HG02763 (cell line): ENCODE measurements at regions not wholly inside any gene's neighbourhood (a gene's known extent, or its start where the extent isn't known, plus 50 kb on each side); places are given as distances from the start of the nearest gene placed in this dataset.
"Not testable (repeated sequence)": the region's sequence is repeated elsewhere in the genome, so short reads cannot be mapped to it uniquely, and the experiment has no call there.

Experiments used
- ATAC-seq: cut with Tn5 transposase; IDR thresholded peaks from one replicate; pipeline ENCODE4 v1.9.1; 2021; ENCODE audit warnings: mild to moderate bottlenecking, moderate library complexity; ENCODE audit not compliant: unreplicated experiment

DNA sequence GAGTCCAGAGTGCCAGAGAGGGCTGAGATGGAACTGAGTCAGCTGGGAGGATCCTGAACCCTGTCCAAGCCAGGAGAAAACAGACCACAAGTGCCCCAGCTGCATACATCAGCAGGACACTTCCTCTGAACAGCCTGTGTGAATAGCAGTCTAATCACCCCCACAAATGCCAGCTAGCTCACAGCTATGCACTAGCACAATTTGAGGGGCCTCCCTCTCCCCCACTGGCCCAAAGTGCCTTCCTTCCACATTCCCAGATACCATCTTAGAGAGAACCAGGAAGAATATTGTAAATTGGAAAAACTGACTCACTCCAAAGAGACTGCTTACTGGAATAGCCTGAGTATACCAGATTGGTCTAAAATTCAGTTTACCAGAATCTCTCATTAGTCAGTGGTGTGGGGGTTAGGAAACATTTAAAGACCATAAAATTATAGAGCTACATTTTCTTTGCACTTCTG, 292.6 kb upstream of the KLF3 start:
- ATAC-seq: no peak

DNA sequence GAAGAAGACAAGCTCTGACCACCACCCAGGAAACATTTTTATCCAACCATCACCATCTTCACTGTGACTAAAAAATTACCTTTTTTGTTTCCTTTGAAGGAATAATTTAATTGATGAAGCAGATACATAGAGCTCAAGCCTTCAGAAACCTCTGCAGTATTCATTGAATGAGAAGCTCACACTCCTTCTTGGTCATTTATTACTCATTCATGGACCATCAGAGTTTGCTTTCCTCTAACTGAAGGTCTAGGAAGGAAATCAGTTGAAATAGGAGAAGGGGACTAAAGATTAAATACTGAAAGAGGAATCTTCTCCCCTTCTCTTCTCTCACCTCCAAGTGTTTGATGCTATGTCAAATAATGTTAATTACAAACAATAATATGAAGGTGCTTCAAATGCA, 290.6 kb upstream of the KLF3 start:
- no peak for ATAC-seq

DNA sequence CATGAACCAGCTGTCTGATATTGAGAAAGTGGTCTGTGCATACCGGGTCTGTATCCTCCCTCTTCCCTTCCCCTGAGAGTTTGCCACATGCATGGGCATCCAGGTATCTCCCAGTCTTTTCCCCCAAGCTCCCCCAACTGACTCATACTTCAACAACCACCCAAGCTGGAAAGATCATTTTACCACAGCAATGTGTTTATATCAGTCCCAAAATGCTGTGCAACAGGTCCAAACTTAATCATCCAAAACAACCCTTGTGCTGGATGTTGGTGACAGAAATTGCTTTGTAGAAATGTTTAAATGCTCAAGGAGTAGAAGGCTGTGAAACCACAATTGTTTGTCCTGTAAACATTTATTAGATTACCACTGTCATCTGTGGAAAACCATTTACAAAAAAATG, 286.8 kb upstream of the KLF3 start:
- ATAC-seq: no peak

DNA sequence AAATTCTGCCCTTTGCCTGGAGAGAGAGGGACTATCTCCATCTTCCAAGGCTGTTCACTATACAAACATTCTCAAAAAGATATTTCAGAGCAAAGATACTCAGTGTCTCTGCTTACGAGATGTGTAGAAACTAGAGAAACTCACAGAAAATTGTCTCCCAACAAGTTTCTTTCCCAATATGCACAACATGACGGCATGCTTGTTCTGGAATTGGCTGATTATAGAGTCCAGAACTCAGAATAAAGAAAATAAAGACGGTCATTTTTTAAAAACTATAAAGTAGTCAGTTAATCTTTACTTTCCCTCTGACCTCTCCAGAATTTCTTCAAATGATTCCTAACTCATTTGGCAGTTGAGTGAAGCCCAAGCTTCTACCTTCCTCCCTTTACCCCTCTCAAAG, 285.5 kb upstream of the KLF3 start:
- ATAC-seq: no peak

DNA sequence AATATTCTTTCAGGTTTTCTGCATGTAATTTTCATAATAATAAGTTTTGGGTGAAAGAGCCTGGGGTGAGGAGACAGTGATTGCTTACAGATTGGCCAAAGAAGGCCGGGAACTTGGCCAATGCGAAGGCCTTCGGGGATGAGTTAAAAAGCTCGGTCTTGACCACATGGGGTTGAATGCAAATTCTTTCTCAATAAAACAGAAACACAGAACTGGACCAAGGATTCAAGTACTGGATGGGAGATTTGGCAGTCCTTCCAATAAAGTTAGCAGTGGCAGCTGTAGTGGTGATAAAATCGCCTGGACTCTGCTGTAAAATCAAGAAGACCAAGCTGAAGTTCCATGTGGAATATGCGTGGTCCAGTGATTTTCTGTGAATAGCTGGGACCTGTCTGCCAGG, 282.2 kb upstream of the KLF3 start:
- ATAC-seq: no peak

DNA sequence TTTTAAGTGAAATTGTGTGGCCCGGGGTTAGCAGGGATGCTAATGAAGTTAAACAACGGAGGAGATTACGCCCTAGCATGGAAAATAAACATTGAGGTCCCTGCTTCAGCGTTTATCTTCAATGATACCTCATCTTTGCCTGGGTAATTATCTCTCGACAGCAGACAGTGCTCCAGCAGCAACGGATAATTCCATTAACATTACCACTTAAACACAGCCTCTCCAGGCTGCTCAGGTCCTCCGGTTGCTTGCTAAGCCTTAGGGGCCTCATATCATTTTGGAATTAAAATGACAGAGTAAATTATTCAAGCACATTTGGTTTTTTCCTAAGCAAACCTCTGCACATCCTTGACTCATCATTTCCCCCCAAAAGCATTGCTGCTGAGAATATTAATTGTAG, 281.5 kb upstream of the KLF3 start:
- ATAC-seq: no peak

DNA sequence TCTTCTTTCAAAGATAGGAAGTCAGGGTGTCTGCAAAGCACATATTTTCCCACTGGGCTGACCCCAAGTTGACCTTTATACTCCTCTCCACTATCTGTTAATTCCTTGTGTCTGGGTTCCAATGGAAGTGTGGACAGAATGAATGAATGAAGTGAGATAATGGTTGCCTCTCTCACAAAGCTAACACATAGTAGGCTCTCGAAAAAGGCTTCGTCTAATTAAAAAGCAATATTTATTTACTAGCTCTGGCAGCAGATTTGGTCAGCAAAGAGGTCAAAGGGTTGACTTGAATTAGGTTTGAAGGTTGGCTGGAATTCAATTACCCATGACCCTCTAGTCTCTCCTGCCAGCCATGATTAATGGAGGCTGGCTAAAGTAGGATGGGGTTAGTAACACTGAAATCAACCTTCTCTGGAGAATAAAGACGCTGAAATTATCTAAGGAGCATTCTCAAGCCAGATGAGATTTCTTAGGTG, 280.3 kb upstream of the KLF3 start:
- no peak for ATAC-seq

DNA sequence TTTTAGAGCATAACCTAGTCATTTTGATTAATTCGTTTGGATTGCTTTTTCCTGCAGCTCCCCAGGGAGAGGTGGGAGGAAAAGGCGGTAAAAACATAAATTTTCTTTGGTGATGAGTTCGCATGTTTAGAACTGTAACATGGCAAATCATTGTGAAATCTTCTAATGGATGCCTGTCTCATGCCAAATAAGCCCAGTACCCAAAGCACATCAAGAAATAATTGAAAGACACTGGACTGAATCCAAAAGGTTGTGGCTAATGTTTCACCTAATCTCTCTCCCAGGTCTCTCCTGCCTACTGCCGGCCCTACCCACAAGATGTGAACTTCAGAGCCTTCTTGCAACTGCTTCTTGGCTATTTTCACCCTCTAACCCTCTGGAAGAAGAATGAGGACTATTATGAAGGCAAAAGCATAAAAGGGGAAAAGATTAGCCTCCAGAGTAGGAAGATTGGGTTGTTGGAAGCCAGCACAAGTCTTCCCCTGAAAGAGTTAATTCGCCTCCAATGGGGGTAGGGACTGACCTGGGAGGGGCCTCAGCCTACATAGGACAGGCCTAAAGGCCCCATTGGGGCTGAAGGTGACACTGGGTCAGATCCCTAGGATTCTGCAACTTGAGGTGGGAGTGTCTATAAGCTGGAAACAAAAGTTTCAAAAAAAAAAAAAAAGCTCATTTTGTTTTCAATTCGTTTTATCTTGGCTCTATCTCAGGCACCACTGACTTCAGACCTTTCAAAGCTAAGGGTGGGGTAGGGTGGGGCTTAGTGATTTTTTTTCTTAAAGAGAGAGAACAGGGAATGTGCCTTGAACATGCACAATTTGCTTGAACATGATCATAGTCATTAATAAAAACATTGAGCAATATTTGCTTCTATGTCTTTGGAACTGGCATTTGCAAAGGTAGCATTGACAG, 278.6 kb upstream of the KLF3 start:
- ATAC-seq: no peak

DNA sequence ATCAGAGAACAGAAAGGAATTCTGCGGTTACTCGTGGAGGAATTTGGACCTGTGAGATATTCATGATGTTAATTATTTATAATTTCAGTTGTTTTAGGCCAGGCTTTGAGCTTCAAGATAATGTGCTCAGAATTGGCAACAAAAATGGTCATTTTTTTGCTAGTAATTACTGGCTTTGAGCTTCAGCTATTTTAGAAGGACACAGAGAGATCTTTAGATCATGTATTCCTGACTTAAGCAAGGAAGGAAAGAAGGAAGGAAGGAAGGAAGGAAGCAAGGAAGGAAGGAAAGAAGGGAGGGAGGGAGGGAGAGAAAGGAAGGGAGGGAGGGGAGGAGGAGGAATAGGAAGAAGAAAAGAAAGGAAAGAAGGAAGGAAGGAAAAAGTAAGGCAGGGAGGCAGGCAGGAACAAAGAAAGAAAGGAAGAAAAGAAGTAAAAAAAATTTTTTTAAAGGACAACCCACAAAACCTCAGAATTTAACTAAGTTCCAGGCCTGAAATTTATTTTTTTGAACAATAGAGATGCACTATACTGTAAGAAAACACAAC, 277.9 kb upstream of the KLF3 start:
- ATAC-seq: no peak

DNA sequence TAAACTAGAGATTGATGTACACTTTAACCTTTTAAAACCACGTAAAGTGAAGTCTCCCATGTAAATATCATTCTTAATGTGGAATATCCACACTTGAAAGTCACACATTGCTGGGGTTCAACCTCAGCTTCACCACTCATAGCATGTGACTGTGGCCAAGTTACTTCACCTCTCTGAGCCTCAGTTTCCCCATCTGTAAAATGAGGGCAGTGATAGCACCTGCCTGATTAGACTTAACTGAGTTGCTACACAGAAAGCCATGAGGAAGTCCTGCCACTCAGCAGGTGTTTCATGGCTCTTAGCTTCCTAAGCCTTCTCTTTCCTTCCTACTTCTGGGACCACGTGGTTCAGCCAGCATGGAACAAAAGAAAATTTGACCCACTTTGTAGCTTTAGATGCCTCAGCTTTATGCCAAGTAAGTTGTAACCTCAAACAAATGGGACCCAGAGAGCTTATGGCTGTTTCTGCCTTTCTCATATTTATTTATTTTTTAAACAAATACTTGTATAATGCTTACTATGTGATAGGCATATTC, 277.3 kb upstream of the KLF3 start:
- ATAC-seq: no peak

DNA sequence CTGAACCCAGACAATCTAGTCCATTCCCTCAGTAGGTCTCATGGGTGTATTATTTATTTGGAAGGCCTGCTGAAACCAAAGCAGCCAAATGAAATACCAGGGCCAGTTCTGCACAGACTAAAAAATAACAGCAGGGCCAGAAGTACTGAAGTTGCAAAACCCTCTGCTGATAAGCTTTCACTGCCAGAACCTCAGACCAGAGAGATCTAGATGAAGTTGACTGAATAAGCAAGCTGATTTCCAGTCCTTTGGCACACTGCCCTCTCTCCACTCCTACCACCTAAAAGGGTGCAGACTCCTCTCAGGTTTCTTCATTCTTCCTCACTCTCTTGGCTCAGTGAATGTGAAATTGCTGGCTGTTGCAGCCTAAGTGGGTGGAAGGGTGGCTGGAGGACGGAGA, 276.7 kb upstream of the KLF3 start:
- no peak for ATAC-seq

DNA sequence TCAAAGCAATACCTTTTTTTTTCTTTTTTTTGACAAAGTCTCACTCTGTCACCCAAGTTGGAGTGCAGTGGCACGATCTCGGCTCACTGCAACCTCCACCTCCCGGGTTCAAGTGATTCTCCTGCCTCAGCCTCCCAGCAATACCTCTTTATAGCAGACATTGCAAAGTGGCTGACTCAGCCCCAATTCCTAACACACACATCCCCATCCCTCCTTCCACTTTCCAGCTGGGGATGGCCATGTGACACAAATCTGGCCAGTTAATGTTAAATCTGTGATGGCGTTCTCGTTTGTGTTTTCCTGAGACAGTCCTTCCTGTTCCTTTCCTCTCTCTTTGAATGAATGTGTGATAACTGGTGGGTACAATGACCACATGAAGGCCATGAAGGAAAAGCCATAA, 276.2 kb upstream of the KLF3 start:
- no peak for ATAC-seq

DNA sequence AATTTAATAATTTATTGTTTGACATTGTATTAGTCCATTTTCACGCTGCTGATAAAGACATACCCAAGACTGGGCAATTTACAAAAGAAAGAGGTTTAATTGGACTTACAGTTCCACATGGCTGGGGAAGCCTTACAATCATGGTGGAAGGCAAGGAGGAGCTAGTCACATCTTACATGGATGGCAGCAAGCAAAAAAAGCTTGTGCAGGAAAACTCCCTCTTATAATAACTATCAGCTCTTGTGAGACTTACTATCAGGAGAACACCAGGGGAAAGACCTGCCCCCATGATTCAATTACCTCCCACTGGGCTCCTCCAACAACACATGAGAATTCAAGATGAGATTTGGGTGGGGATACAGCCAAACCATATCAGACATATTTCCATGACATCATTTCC, 275.1 kb upstream of the KLF3 start:
- not testable (repeated sequence) for ATAC-seq

DNA sequence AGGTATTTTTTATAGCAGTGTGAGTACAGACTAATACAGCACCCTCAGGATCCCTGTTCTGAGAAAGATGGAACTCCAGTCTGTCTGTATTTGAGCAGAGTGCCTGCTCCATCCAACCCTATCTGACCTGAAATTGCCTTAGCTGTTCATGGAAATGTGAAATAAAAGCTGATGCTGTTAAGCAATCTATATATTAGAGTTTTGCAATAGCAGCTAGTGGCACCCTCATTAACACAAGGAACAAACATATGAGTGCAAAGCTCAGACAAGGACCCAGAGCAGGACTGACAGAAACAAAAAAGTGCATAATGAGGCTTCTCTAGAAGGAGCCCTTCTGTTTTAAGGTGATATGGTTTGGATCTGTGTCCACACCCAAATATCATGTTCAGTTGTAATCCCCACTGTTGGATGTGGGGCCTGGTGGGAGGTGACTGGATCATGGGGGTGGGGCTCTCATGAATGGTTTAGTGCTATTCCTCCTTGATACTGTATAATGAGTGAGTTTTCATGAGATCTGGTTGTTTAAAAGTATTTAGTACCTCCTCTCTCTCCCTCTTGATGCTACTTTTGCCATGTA, 272.9 kb upstream of the KLF3 start:
- ATAC-seq: no peak

DNA sequence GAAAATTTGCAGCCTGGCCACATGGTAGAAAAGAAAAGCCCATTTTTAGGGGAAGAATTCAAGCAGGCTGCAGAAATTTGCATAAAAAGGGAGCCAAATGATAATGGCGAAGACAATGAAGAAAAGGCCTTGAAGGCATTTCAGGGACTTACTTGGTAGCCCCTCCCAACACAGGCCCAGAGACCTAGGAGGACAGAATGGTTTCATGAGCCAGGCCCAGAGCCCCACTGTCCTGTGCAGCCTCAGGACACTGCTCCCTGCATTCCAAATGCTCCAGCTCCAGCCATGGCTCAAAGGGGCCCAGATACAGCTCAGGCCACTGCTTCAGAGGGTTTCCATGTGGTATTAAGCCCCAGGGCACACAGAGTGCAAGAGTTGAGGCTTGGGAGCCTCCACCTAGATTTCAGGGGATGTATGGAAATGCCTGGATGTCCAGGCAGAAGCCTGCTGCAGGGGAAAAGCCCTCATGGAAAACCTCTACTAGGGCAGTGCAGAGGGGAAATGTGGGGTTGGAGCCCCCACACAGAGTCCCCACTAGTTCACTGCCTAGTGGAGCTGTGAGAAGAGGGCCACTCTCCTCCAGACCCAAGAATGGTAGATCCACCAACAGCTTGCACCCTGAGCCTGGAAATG, 271.7 kb upstream of the KLF3 start:
- no peak for ATAC-seq

DNA sequence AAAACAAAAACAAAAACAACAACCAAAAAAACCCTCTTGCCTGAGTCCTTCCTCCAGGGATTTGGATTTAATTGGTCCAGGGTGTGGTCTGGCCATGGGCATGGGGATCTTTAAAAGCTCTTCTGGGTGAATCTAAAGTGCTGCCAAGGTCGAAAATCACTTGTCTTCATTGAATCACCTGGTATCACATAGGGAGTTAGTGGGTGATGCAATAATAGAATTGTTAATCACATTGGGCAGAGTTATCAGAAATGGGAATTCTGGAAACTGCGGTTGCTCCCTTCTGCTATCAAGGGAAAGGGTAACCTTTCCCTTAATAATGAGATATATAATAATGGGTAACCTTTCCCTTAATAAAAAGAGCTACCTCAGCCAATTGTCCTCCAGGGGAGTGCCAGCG, 267.9 kb upstream of the KLF3 start:
- no peak for ATAC-seq

DNA sequence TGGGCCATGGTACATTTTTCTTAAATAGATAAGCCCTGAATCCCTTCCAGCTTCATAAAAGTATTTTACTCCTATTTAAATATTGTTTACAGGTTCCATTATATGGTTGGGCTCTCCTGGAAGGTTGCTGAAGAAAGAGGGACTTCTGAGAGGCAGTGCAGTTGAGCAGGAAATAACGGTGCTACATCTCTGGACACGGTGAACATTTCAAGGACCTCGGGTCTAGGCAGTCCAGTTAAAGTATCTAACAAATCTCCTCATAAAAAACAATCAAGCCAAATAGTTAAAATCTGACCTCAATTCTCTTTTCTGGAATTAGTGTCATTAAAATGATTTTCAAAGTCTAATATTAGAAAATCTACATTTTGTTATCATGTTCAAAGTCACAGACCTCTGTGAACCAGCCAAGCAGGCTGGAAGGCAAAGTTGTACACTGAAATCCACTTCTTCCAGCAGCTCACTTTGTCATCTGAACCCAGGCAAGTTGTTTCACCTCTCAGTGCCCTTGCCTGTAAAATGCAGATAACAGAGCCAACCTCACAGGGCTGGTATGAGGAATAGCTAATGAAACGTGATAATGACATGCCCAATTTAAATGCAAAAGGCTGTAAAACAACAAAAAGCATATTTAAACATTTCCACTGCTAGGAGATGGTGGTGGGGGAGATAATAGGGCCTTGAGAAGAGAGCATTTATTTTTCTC, 267.0 kb upstream of the KLF3 start:
- ATAC-seq: no peak

DNA sequence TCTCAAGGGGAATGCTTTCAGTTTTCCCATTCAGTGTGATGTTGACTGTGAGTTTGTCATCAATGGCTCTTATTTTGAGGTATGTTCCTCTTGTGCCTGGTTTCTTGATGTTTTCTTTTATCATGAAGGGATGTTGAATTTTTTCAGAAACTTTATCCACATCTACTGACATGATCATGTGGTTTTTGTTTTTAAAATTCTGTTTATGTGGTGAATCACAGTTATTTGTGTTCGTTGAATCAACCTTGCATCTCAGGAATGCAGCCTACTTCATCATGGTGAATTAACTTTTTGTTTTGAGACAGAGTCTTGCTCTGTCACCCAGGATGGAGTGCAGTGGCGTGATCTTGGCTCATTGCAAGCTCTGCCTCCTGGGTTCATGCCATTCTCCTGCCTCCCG, 263.1 kb upstream of the KLF3 start:
- no peak for ATAC-seq

DNA sequence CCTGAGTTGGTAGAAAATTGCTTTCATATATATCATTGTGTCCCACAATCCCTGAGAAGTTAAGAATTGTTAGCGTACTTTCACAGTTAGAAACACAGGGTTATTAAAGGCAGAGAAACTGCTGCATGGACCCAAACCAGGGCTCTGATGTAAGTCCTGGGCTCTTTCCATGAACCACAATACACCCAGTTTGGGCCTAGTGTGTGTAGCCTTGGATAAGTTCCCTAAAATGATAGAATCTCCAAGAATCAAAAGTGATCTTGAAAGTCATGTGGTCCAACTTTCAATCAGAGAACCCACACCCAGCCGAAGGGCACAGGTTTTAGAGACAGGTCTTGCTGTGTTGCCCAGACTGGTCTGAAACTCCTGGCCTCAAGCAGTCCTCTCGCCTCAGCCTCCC, 257.8 kb upstream of the KLF3 start:
- ATAC-seq: no peak

DNA sequence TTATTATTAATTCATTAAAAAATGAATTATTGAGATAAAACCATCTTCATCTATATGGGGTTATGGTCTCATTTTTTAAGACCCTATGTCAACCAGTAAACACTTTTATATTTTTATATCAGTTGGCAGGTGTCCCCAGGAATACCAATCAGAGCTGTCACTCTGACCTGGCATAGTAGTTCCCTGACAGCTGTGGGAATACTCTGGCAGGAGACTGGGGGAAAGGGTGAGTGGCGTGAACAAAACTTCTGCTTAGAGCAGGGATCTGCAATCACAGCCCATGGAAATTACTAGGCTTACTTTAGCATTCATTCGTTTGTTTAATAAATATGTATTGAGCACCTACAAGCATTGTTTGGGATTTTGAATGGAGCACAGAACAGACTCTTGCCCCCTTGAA, 254.1 kb upstream of the KLF3 start:
- no peak for ATAC-seq

DNA sequence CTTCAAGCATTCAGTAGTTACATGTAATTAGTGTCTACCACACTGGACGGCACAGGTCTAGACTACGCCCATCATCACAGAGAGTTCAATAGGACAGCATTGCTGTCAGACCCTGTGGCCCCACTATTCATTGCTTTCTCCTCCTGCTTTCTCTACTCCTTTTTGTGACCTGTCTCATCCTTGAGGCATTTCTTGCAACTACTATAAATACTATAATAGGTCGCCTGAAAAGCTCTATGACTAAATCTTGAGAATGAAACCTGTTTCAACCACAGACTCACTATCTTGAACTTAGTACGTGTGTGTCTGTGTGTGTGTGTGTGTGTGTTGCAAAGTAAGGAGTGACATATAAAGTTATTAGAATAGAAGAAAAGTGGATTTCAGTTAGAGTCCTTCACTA, 252.9 kb upstream of the KLF3 start:
- peak; percentile 57 for ATAC-seq
